HUES64 (cell line): ENCODE measurements at regions not wholly inside any gene's neighbourhood (a gene's known extent, or its start where the extent isn't known, plus 50 kb on each side); places are given as distances from the start of the nearest gene placed in this dataset.

ENCODE experiments used
- H3K27ac ChIP-seq: 2 replicates; pipeline ENCODE4 v1.7.0; 2013; ENCODE audit warnings: low read depth, low read length, inconsistent platforms
- H3K27me3 ChIP-seq: 2 replicates; pipeline ENCODE4 v1.6.1; 2013; ENCODE audit warnings: mild to moderate bottlenecking, low read length; ENCODE audit not compliant: insufficient read depth
- H3K36me3 ChIP-seq: 2 replicates; pipeline ENCODE4 v1.6.1; 2013; ENCODE audit warnings: mild to moderate bottlenecking, low read length; ENCODE audit not compliant: insufficient read depth
- H3K4me1 ChIP-seq: 2 replicates; pipeline ENCODE4 v1.6.1; 2013; ENCODE audit warnings: mild to moderate bottlenecking, low read length, moderate library complexity; ENCODE audit not compliant: insufficient read depth
- H3K4me3 ChIP-seq: 2 replicates; pipeline ENCODE4 v1.5.1; 2013; ENCODE audit warnings: mild to moderate bottlenecking, low read length, moderate library complexity
- H3K9ac ChIP-seq: 2 replicates; pipeline ENCODE4 v1.6.1; 2013; ENCODE audit warnings: mild to moderate bottlenecking, low read depth, low read length
- H3K9me3 ChIP-seq: 2 replicates; pipeline ENCODE4 v1.6.1; 2013; ENCODE audit warnings: low read depth, low read length; ENCODE audit not compliant: insufficient read depth
- WGBS: fragments of 150-250, 120-280 bp; methylation state at CpG from one replicate; pipeline ENCODE4 v1.1.7; 2013; ENCODE audit warnings: missing lambda C conversion rate; 5-methylcytosine and 5-hydroxymethylcytosine counted together

GRCh38 chr2:199024224-199024623, 433.5 kb downstream of the SATB2 start:
- H3K27ac ChIP-seq, result no peak overlapping the region
- no peaks in the 10 kb centered on the region for H3K9me3 ChIP-seq
- no peaks in the 10 kb centered on the region for H3K36me3 ChIP-seq

GRCh38 chr2:199019898-199020507, 437.7 kb downstream of the SATB2 start:
- Histone ChIP-seq H3K4me1 (peaks cover 16% of the 10 kb centered on the region), H3K36me3 (no peaks in the 10 kb centered on the region), H3K27ac (no peak overlapping the region), H3K4me3 (no peak overlapping the region), H3K27me3 (no peaks in the 10 kb centered on the region), H3K9me3 (no peaks in the 10 kb centered on the region), H3K9ac (no peak overlapping the region)
- WGBS, result 70% methylated on average over 4 of the region's 4 CpGs

More at GRCh38 chr2:199024224-199024623, 433.5 kb downstream of the SATB2 start:
- peaks cover 16% of the 10 kb centered on the region for H3K4me1 ChIP-seq
- no peaks in the 10 kb centered on the region for H3K27me3 ChIP-seq
- H3K4me3 ChIP-seq, result no peak overlapping the region
- no peak overlapping the region for H3K9ac ChIP-seq

- no peaks in the 10 kb centered on the region for H3K9me3 ChIP-seq
- no peaks in the 10 kb centered on the region for H3K36me3 ChIP-seq
- H3K4me1 ChIP-seq, result peaks cover 16% of the 10 kb centered on the region
- no peak overlapping the region for H3K27ac ChIP-seq
- 0% methylated on average over 1 of the region's 1 CpG for WGBS
- no peaks in the 10 kb centered on the region for H3K27me3 ChIP-seq
- H3K9ac ChIP-seq, result no peak overlapping the region
- H3K4me3 ChIP-seq, result no peak overlapping the region
These were observed 438.9 kb downstream of the SATB2 start for GRCh38 chr2:199018826-199019225.

GRCh38 chr2:199015072-199015471, 442.7 kb downstream of the SATB2 start:
- Histone ChIP-seq H3K27ac (no peak overlapping the region), H3K36me3 (no peaks in the 10 kb centered on the region), H3K9me3 (no peaks in the 10 kb centered on the region)

GRCh38 chr2:199014226-199014625, 443.5 kb downstream of the SATB2 start:
- no peak overlapping the region for H3K27ac ChIP-seq
- 98% methylated on average over 3 of the region's 3 CpGs for WGBS
- H3K36me3 ChIP-seq, result no peaks in the 10 kb centered on the region
- H3K4me1 ChIP-seq, result no peaks in the 10 kb centered on the region
- no peak overlapping the region for H3K4me3 ChIP-seq
- H3K9ac ChIP-seq, result no peak overlapping the region
- no peaks in the 10 kb centered on the region for H3K9me3 ChIP-seq
- H3K27me3 ChIP-seq, result no peaks in the 10 kb centered on the region

More at GRCh38 chr2:199015072-199015471, 442.7 kb downstream of the SATB2 start:
- no peaks in the 10 kb centered on the region for H3K27me3 ChIP-seq
- H3K4me1 ChIP-seq, result peaks cover 6% of the 10 kb centered on the region
- no peak overlapping the region for H3K9ac ChIP-seq
- H3K4me3 ChIP-seq, result no peak overlapping the region

- H3K27me3 ChIP-seq, result no peaks in the 10 kb centered on the region
- H3K27ac ChIP-seq, result no peak overlapping the region
- no peak overlapping the region for H3K9ac ChIP-seq
- no peaks in the 10 kb centered on the region for H3K9me3 ChIP-seq
- H3K4me3 ChIP-seq, result no peak overlapping the region
- H3K4me1 ChIP-seq, result no peaks in the 10 kb centered on the region
- WGBS, result 69% methylated on average over 4 of the region's 4 CpGs
- no peaks in the 10 kb centered on the region for H3K36me3 ChIP-seq
These were observed 445.8 kb downstream of the SATB2 start for GRCh38 chr2:199011908-199012307.

- Histone ChIP-seq H3K27ac (no peak overlapping the region), H3K9ac (no peak overlapping the region), H3K36me3 (no peaks in the 10 kb centered on the region), H3K4me3 (no peak overlapping the region), H3K9me3 (peaks cover 3% of the 10 kb centered on the region; the same call in 1 of the 2 replicates), H3K4me1 (no peaks in the 10 kb centered on the region), H3K27me3 (no peaks in the 10 kb centered on the region)
- 100% methylated on average over 1 of the region's 1 CpG for WGBS
These were observed 463.1 kb downstream of the SATB2 start for GRCh38 chr2:198994678-198995077.

- Histone ChIP-seq H3K4me1 (no peaks in the 10 kb centered on the region), H3K9me3 (peaks cover 9% of the 10 kb centered on the region; the same call in 1 of the 2 replicates), H3K4me3 (no peak overlapping the region), H3K36me3 (no peaks in the 10 kb centered on the region), H3K27ac (no peak overlapping the region), H3K9ac (no peak overlapping the region), H3K27me3 (no peaks in the 10 kb centered on the region)
- WGBS, result 100% methylated on average over 1 of the region's 2 CpGs
These were observed 466.3 kb downstream of the SATB2 start for GRCh38 chr2:198991431-198991830.

- H3K9me3 ChIP-seq, result peaks cover 7% of the 10 kb centered on the region; the same call in 1 of the 2 replicates
- H3K27ac ChIP-seq, result no peak overlapping the region
- H3K9ac ChIP-seq, result no peak overlapping the region
- H3K4me3 ChIP-seq, result no peak overlapping the region
- no peaks in the 10 kb centered on the region for H3K36me3 ChIP-seq
- H3K4me1 ChIP-seq, result no peaks in the 10 kb centered on the region
- H3K27me3 ChIP-seq, result no peaks in the 10 kb centered on the region
These were observed 482.0 kb downstream of the SATB2 start for GRCh38 chr2:198975779-198976178.

GRCh38 chr2:198973785-198974184, 484.0 kb downstream of the SATB2 start:
- no peak overlapping the region for H3K4me3 ChIP-seq
- peaks cover 7% of the 10 kb centered on the region; the same call in 1 of the 2 replicates for H3K9me3 ChIP-seq
- no peaks in the 10 kb centered on the region for H3K4me1 ChIP-seq
- H3K9ac ChIP-seq, result no peak overlapping the region
- no peak overlapping the region for H3K27ac ChIP-seq
- H3K36me3 ChIP-seq, result no peaks in the 10 kb centered on the region
- no peaks in the 10 kb centered on the region for H3K27me3 ChIP-seq
- whole genome bisulfite sequencing, result 97% methylated on average over 2 of the region's 2 CpGs

- WGBS, result 67% methylated on average over 3 of the region's 3 CpGs
- no peak overlapping the region for H3K27ac ChIP-seq
These were observed 484.6 kb downstream of the SATB2 start for GRCh38 chr2:198973181-198973580.

GRCh38 chr2:198968545-198968944, 489.2 kb downstream of the SATB2 start:
- Histone ChIP-seq H3K4me3 (no peak overlapping the region), H3K36me3 (no peaks in the 10 kb centered on the region), H3K27me3 (no peaks in the 10 kb centered on the region), H3K9ac (no peak overlapping the region), H3K9me3 (no peaks in the 10 kb centered on the region), H3K4me1 (no peaks in the 10 kb centered on the region), H3K27ac (no peak overlapping the region)
- 92% methylated on average over 2 of the region's 2 CpGs for WGBS

More at GRCh38 chr2:198973181-198973580, 484.6 kb downstream of the SATB2 start:
- H3K27me3 ChIP-seq, result no peaks in the 10 kb centered on the region
- peaks cover 7% of the 10 kb centered on the region; the same call in 1 of the 2 replicates for H3K9me3 ChIP-seq
- H3K4me1 ChIP-seq, result no peaks in the 10 kb centered on the region
- no peak overlapping the region for H3K9ac ChIP-seq
- no peaks in the 10 kb centered on the region for H3K36me3 ChIP-seq
- no peak overlapping the region for H3K4me3 ChIP-seq
